Fibroblast of lung (primary cell): ENCODE measurements at regions not wholly inside any gene's neighbourhood (a gene's known extent, or its start where the extent isn't known, plus 50 kb on each side); places are given as distances from the start of the nearest gene placed in this dataset.

Source experiments
- DNase-seq, 2 donors: peaks; one replicate each; pipeline versions ENCODE4 v3.0.0 to v3.0.0-alpha.2; 2010; ENCODE audit warnings: low read depth in 2 of 2
- H2AFZ ChIP-seq: 2 replicates; pipeline ENCODE4 v1.5.1; 2012; ENCODE audit warnings: low read length, control low read depth, inconsistent platforms
- H3K27ac ChIP-seq: 2 replicates; pipeline ENCODE4 v1.5.1; 2011; ENCODE audit warnings: low read length, control low read depth; ENCODE audit not compliant: insufficient read depth
- H3K27me3 ChIP-seq: 2 replicates; pipeline ENCODE4 v1.5.1; 2011; ENCODE audit warnings: mild to moderate bottlenecking, low read length; ENCODE audit not compliant: control insufficient read depth, insufficient read depth
- H3K36me3 ChIP-seq: 2 replicates; pipeline ENCODE4 v1.5.1; 2011; ENCODE audit warnings: low read length; ENCODE audit not compliant: control insufficient read depth, insufficient read depth
- H3K4me1 ChIP-seq: 2 replicates; pipeline ENCODE4 v1.5.1; 2011; ENCODE audit warnings: low read length; ENCODE audit not compliant: control insufficient read depth, insufficient read depth; ENCODE audit errors: extremely low read depth
- H3K4me2 ChIP-seq: 2 replicates; pipeline ENCODE4 v1.5.1; 2011; ENCODE audit warnings: low read length, control low read depth; ENCODE audit not compliant: insufficient read depth; ENCODE audit errors: extremely low read depth
- H3K4me3 ChIP-seq, 4 experiments: fragments of 200-600 bp in 1 of 4; sonication (generic) in 1 of 4; replicated peaks in 1 of 4; 2 replicates each; pipeline ENCODE4 v1.5.1; 2011 to 2016; ENCODE audit warnings: low read length in 4 of 4, low read depth in 3 of 4, mild to moderate bottlenecking in 3 of 4, control low read depth in 2 of 4, inconsistent platforms in 1 of 4, mixed read lengths in 1 of 4; ENCODE audit not compliant: insufficient read depth in 1 of 4; ENCODE audit errors: control extremely low read depth in 1 of 4
- H3K79me2 ChIP-seq: 2 replicates; pipeline ENCODE4 v1.5.1; 2012; ENCODE audit warnings: mild to moderate bottlenecking, low read length, inconsistent platforms; ENCODE audit not compliant: control insufficient read depth, insufficient read depth
- H3K9ac ChIP-seq: 2 replicates; pipeline ENCODE4 v1.5.1; 2011; ENCODE audit warnings: mild to moderate bottlenecking, low read length, control low read depth; ENCODE audit not compliant: insufficient read depth
- H3K9me3 ChIP-seq: 2 replicates; pipeline ENCODE4 v1.5.1; 2012; ENCODE audit warnings: low read depth, low read length; ENCODE audit not compliant: control insufficient read depth, insufficient read depth
- H4K20me1 ChIP-seq: 2 replicates; pipeline ENCODE4 v1.5.1; 2011; ENCODE audit warnings: low read length; ENCODE audit not compliant: control insufficient read depth, insufficient read depth; ENCODE audit errors: extremely low read depth
- CTCF ChIP-seq, 2 donors: IDR thresholded peaks in 1 of 2; conservative IDR thresholded peaks in 1 of 2; 1 replicate in 1 of 2; 2 replicates in 1 of 2; pipeline ENCODE4 v1.5.1; 2011 to 2012; ENCODE audit warnings: low read length in 2 of 2, control low read depth in 1 of 2, inconsistent platforms in 1 of 2, low read depth in 1 of 2, mild to moderate bottlenecking in 1 of 2
- EZH2 ChIP-seq: IDR thresholded peaks from 2 replicates; pipeline ENCODE4 v1.5.1; 2012; ENCODE audit warnings: low read length, control low read depth, mild to moderate bottlenecking; ENCODE audit errors: missing control alignments

- no peaks in the 10 kb centered on the region for H4K20me1 ChIP-seq
- no peak overlapping the region for H2AFZ ChIP-seq
- TF ChIP-seq CTCF (conservative IDR thresholded peaks at IDR 0.05 in 1 of 2, IDR thresholded peaks at IDR 0.05 in 1 of 2; ENCODE audit: low read depth in 1 of 2, low read length in 2 of 2) (no peak), EZH2 (no peak)
- H3K79me2 ChIP-seq = no peaks in the 10 kb centered on the region
- H3K4me2 ChIP-seq = no peak overlapping the region
- H3K9ac ChIP-seq = no peak overlapping the region
- DNase-seq = no peak
- H3K27ac ChIP-seq = no peak overlapping the region
- H3K27me3 ChIP-seq = no peaks in the 10 kb centered on the region
- H3K4me1 ChIP-seq = no peaks in the 10 kb centered on the region
- H3K4me3 ChIP-seq = no peak overlapping the region
- no peaks in the 10 kb centered on the region for H3K36me3 ChIP-seq
- no peaks in the 10 kb centered on the region for H3K9me3 ChIP-seq
Measured at GRCh38 chr1:4355839-4356238, 298.6 kb upstream of the AJAP1 start.

- TF ChIP-seq CTCF (conservative IDR thresholded peaks at IDR 0.05 in 1 of 2, IDR thresholded peaks at IDR 0.05 in 1 of 2; ENCODE audit: low read depth in 1 of 2, low read length in 2 of 2) (no peak), EZH2 (no peak)
- Histone ChIP-seq H3K79me2 (no peaks in the 10 kb centered on the region), H3K9ac (no peak overlapping the region), H3K27ac (no peak overlapping the region), H4K20me1 (no peaks in the 10 kb centered on the region), H3K27me3 (no peaks in the 10 kb centered on the region), H3K4me2 (no peak overlapping the region), H3K9me3 (no peaks in the 10 kb centered on the region), H2AFZ (no peak overlapping the region), H3K4me3 (no peak overlapping the region), H3K4me1 (no peaks in the 10 kb centered on the region), H3K36me3 (no peaks in the 10 kb centered on the region)
- no peak for DNase-seq
Measured at GRCh38 chr1:4362314-4363044, 291.9 kb upstream of the AJAP1 start.

GRCh38 chr1:4366091-4366490 is 288.3 kb upstream of the AJAP1 start:
- Histone ChIP-seq H3K9me3 (no peaks in the 10 kb centered on the region), H3K79me2 (no peaks in the 10 kb centered on the region), H4K20me1 (no peaks in the 10 kb centered on the region), H3K36me3 (no peaks in the 10 kb centered on the region), H3K9ac (no peak overlapping the region), H3K27ac (no peak overlapping the region), H2AFZ (no peak overlapping the region), H3K4me2 (no peak overlapping the region), H3K4me3 (no peak overlapping the region), H3K27me3 (no peaks in the 10 kb centered on the region), H3K4me1 (no peaks in the 10 kb centered on the region)
- TF ChIP-seq CTCF (conservative IDR thresholded peaks at IDR 0.05 in 1 of 2, IDR thresholded peaks at IDR 0.05 in 1 of 2; ENCODE audit: low read depth in 1 of 2, low read length in 2 of 2) (no peak), EZH2 (no peak)
- no peak for DNase-seq
